Breast epithelium (tissue), 3 donors: ENCODE measurements at regions not wholly inside any gene's neighbourhood (a gene's known extent, or its start where the extent isn't known, plus 50 kb on each side); places are given as distances from the start of the nearest gene placed in this dataset.

Source experiments
- CTCF ChIP-seq, 3 donors: fragments of 450-650 bp; IDR thresholded peaks; one replicate each; pipeline ENCODE4 v1.5.1; 2016 to 2017; ENCODE audit warnings: antibody characterized with exemption in 3 of 3, mild to moderate bottlenecking in 3 of 3, moderate library complexity in 3 of 3
- POLR2A ChIP-seq: fragments of 450-650 bp; IDR thresholded peaks from one replicate; pipeline ENCODE4 v1.6.1; 2016; ENCODE audit warnings: antibody characterized with exemption, mild to moderate bottlenecking, moderate library complexity
- POLR2AphosphoS5 ChIP-seq, 3 donors: sonication (generic); formaldehyde crosslinking; IDR thresholded peaks; one replicate each; pipeline ENCODE4 v1.6.1; 2017; ENCODE audit warnings: antibody characterized with exemption in 3 of 3

- TF ChIP-seq POLR2A = no peak
- no peak for TF ChIP-seq CTCF (IDR thresholded peaks at IDR 0.05)
- no peak for TF ChIP-seq POLR2AphosphoS5 (IDR thresholded peaks at IDR 0.05)
Observed at GRCh38 chr13:58080806-58081205, 449.3 kb downstream of the PCDH17 start.
